ENCODE measurements at regions not wholly inside any gene's neighbourhood (a gene's known extent, or its start where the extent isn't known, plus 50 kb on each side); places are given as distances from the start of the nearest gene placed in this dataset.

- no peak overlapping the region for H3K9ac ChIP-seq (ENCODE audit: insufficient read depth, low read length)
- no peaks in the 10 kb centered on the region for H3K27me3 ChIP-seq (ENCODE audit: control insufficient read depth, insufficient read depth, low read length)
- H3K79me2 ChIP-seq (ENCODE audit: control insufficient read depth, insufficient read depth, low read length), result no peaks in the 10 kb centered on the region
- no peaks in the 10 kb centered on the region for H3K9me3 ChIP-seq (ENCODE audit: control insufficient read depth, insufficient read depth, low read depth, low read length)
- no peak overlapping the region for H3K27ac ChIP-seq (ENCODE audit: insufficient read depth, low read length)
- H3K36me3 ChIP-seq (ENCODE audit: control insufficient read depth, insufficient read depth, low read length), result no peaks in the 10 kb centered on the region
- DNase-seq (ENCODE audit: low read depth in 2 of 2), result peak in 1 of 2 donors; percentile 43
- H3K4me1 ChIP-seq (ENCODE audit: control insufficient read depth, extremely low read depth, insufficient read depth, low read length), result peaks cover 5% of the 10 kb centered on the region
- TF ChIP-seq EZH2 (IDR thresholded peaks at IDR 0.05; ENCODE audit: low read length, missing control alignments) (no peak), CTCF (conservative IDR thresholded peaks at IDR 0.05 in 1 of 2, IDR thresholded peaks at IDR 0.05 in 1 of 2; ENCODE audit: low read depth in 1 of 2, low read length in 2 of 2) (no peak)
- H3K4me3 ChIP-seq (replicated peaks in 1 of 4; ENCODE audit: control extremely low read depth in 1 of 4, insufficient read depth in 1 of 4, low read depth in 3 of 4, low read length in 4 of 4), result no peak overlapping the region
- H2AFZ ChIP-seq (ENCODE audit: low read length), result no peak overlapping the region
- H3K4me2 ChIP-seq (ENCODE audit: extremely low read depth, insufficient read depth, low read length), result no peak overlapping the region
- H4K20me1 ChIP-seq (ENCODE audit: control insufficient read depth, extremely low read depth, insufficient read depth, low read length), result no peaks in the 10 kb centered on the region
Observed at GRCh38 chr7:82675396-82675795, 231.8 kb upstream of the CACNA2D1 start.

GRCh38 chr7:82674268-82674667 lies 230.7 kb upstream of the CACNA2D1 start:
- Histone ChIP-seq H4K20me1 (ENCODE audit: control insufficient read depth, extremely low read depth, insufficient read depth, low read length) (no peaks in the 10 kb centered on the region), H3K4me3 (replicated peaks in 1 of 4; ENCODE audit: control extremely low read depth in 1 of 4, insufficient read depth in 1 of 4, low read depth in 3 of 4, low read length in 4 of 4) (no peak overlapping the region), H3K4me2 (ENCODE audit: extremely low read depth, insufficient read depth, low read length) (no peak overlapping the region), H3K27me3 (ENCODE audit: control insufficient read depth, insufficient read depth, low read length) (no peaks in the 10 kb centered on the region), H3K36me3 (ENCODE audit: control insufficient read depth, insufficient read depth, low read length) (no peaks in the 10 kb centered on the region), H3K9me3 (ENCODE audit: control insufficient read depth, insufficient read depth, low read depth, low read length) (no peaks in the 10 kb centered on the region), H2AFZ (ENCODE audit: low read length) (no peak overlapping the region), H3K79me2 (ENCODE audit: control insufficient read depth, insufficient read depth, low read length) (no peaks in the 10 kb centered on the region), H3K27ac (ENCODE audit: insufficient read depth, low read length) (no peak overlapping the region), H3K4me1 (ENCODE audit: control insufficient read depth, extremely low read depth, insufficient read depth, low read length) (peaks cover 5% of the 10 kb centered on the region), H3K9ac (ENCODE audit: insufficient read depth, low read length) (no peak overlapping the region)
- peak in 1 of 2 donors; percentile 49 for DNase-seq (ENCODE audit: low read depth in 2 of 2)
- no peak for TF ChIP-seq EZH2 (IDR thresholded peaks at IDR 0.05; ENCODE audit: low read length, missing control alignments)
- TF ChIP-seq CTCF (conservative IDR thresholded peaks at IDR 0.05 in 1 of 2, IDR thresholded peaks at IDR 0.05 in 1 of 2; ENCODE audit: low read depth in 1 of 2, low read length in 2 of 2), result no peak

GRCh38 chr7:82672078-82672477 lies 228.5 kb upstream of the CACNA2D1 start:
- no peaks in the 10 kb centered on the region for H4K20me1 ChIP-seq (ENCODE audit: control insufficient read depth, extremely low read depth, insufficient read depth, low read length)
- H2AFZ ChIP-seq (ENCODE audit: low read length), result no peak overlapping the region
- H3K9ac ChIP-seq (ENCODE audit: insufficient read depth, low read length), result no peak overlapping the region
- H3K27ac ChIP-seq (ENCODE audit: insufficient read depth, low read length), result no peak overlapping the region
- no peaks in the 10 kb centered on the region for H3K27me3 ChIP-seq (ENCODE audit: control insufficient read depth, insufficient read depth, low read length)
- no peaks in the 10 kb centered on the region for H3K79me2 ChIP-seq (ENCODE audit: control insufficient read depth, insufficient read depth, low read length)
- no peak for TF ChIP-seq CTCF (conservative IDR thresholded peaks at IDR 0.05 in 1 of 2, IDR thresholded peaks at IDR 0.05 in 1 of 2; ENCODE audit: low read depth in 1 of 2, low read length in 2 of 2)
- no peak for TF ChIP-seq EZH2 (IDR thresholded peaks at IDR 0.05; ENCODE audit: low read length, missing control alignments)
- no peaks in the 10 kb centered on the region for H3K36me3 ChIP-seq (ENCODE audit: control insufficient read depth, insufficient read depth, low read length)
- H3K4me1 ChIP-seq (ENCODE audit: control insufficient read depth, extremely low read depth, insufficient read depth, low read length), result peaks cover 1% of the 10 kb centered on the region
- DNase-seq (ENCODE audit: low read depth in 2 of 2), result peak in 1 of 2 donors; percentile 9
- H3K4me3 ChIP-seq (replicated peaks in 1 of 4; ENCODE audit: control extremely low read depth in 1 of 4, insufficient read depth in 1 of 4, low read depth in 3 of 4, low read length in 4 of 4), result no peak overlapping the region
- H3K4me2 ChIP-seq (ENCODE audit: extremely low read depth, insufficient read depth, low read length), result no peak overlapping the region
- no peaks in the 10 kb centered on the region for H3K9me3 ChIP-seq (ENCODE audit: control insufficient read depth, insufficient read depth, low read depth, low read length)

Data from fibroblast of lung (primary cell).